ENCODE measurements at regions not wholly inside any gene's neighbourhood (a gene's known extent, or its start where the extent isn't known, plus 50 kb on each side); places are given as distances from the start of the nearest gene placed in this dataset.

DNA sequence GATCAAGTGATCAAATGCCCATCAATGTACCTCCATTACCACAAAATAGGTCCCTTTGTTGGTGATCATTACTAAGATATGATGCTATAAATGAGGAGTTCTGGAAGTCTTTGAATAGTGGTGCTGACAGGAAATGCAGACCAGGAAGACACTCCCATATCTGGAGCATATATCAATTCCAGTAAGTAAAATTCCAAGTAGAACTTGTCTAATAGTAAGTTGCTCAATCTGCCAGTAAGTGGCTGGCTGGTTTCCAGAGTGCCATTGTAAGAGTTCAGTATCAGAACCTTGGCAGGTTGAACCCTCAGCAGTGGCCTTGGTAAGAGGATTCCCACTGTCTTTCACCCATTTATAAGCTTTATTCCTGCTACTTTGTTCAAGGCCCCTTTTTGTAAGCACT is 379.9 kb upstream of the RBMS3 start:
- DNase-seq (no peak), ATAC-seq (no peak)
- no peak overlapping the region for H3K4me3 ChIP-seq
- H3K4me1 ChIP-seq: peaks cover 0 to 9% of the 10 kb centered on the region in 2 donors
- no peaks in the 10 kb centered on the region for H3K9me3 ChIP-seq
- in situ Hi-C loops (cut with MboI; ENCODE audit: low sequenced_read_pairs in 4 of 4) (loop anchor here in 2 of 4 donors (25.0 kb wide), 1 partner anchor 861 kb away; no protein-coding TSS in a partner anchor), intact Hi-C loops (cut with DNase I; ENCODE audit: low total_unique reads) (no loop called here)
- H3K36me3 ChIP-seq: no peaks in the 10 kb centered on the region
- no peaks in the 10 kb centered on the region for H3K27me3 ChIP-seq
- H3K27ac ChIP-seq: no peak overlapping the region
- no peak for TF ChIP-seq POLR2A (IDR thresholded peaks at IDR 0.05)
- TF ChIP-seq, protein P1, sequence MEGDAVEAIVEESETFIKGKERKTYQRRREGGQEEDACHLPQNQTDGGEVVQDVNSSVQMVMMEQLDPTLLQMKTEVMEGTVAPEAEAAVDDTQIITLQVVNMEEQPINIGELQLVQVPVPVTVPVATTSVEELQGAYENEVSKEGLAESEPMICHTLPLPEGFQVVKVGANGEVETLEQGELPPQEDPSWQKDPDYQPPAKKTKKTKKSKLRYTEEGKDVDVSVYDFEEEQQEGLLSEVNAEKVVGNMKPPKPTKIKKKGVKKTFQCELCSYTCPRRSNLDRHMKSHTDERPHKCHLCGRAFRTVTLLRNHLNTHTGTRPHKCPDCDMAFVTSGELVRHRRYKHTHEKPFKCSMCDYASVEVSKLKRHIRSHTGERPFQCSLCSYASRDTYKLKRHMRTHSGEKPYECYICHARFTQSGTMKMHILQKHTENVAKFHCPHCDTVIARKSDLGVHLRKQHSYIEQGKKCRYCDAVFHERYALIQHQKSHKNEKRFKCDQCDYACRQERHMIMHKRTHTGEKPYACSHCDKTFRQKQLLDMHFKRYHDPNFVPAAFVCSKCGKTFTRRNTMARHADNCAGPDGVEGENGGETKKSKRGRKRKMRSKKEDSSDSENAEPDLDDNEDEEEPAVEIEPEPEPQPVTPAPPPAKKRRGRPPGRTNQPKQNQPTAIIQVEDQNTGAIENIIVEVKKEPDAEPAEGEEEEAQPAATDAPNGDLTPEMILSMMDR (IDR thresholded peaks at IDR 0.05 in 4 of 5, conservative IDR thresholded peaks at IDR 0.05 in 1 of 5): no peak

DNA sequence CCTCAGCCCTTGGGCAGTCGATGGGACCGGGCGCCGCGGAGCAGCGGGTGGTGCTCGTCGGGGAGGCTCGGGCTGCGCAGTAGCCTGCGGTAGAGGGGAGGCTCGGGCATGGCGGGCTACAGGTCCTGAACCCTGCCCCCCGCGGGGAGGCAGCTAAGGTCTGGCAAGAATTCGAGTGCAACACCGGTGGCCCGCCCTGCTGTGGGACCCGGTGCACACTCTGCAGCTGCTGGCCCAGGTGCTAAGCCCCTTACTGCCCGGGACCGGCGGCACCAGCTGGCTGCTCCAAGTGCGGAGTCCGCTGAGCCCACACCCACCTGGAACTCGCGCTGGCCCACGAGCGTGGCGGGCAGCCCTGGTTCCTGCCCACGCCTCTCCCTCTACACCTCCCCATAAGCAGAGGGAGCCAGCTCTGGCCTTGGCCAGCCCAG is 377.7 kb upstream of the RBMS3 start:
- Histone ChIP-seq H3K36me3 (no peaks in the 10 kb centered on the region), H3K27ac (no peak overlapping the region), H3K9me3 (no peaks in the 10 kb centered on the region), H3K4me1 (peaks cover 0 to 9% of the 10 kb centered on the region in 2 donors), H3K4me3 (no peak overlapping the region), H3K27me3 (no peaks in the 10 kb centered on the region)
- TF ChIP-seq, protein P1 (IDR thresholded peaks at IDR 0.05 in 4 of 5, conservative IDR thresholded peaks at IDR 0.05 in 1 of 5): no peak
- TF ChIP-seq POLR2A (IDR thresholded peaks at IDR 0.05): no peak
- no peak for ATAC-seq
- DNase-seq: no peak
- in situ Hi-C loops (cut with MboI; ENCODE audit: low sequenced_read_pairs in 4 of 4): loop anchor here in 2 of 4 donors (25.0 kb wide), 1 partner anchor 859 kb away; no protein-coding TSS in a partner anchor
- intact Hi-C loops (cut with DNase I; ENCODE audit: low total_unique reads): no loop called here

DNA sequence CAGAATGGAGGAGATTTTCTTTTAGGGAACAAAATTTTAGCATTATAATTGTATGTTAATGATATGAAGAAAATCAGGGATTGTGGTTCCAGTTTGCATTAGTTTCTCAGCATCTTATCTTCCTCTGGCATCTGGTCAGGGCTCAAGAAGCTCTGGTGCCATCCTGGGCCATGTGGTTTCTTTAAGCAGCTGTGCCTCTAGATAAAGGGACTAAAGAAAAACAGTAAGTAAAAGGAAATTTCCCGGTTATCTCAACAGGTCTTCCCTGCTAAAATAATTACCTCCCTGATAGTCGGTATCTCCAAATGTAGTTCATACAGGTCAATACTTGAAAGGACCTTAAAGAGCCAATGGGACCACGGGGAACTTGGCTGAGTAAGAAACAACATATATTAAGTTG is 375.1 kb upstream of the RBMS3 start:
- Histone ChIP-seq H3K4me3 (no peak overlapping the region), H3K27me3 (no peaks in the 10 kb centered on the region), H3K4me1 (peaks cover 0 to 6% of the 10 kb centered on the region in 2 donors), H3K36me3 (no peaks in the 10 kb centered on the region), H3K27ac (no peak overlapping the region), H3K9me3 (no peaks in the 10 kb centered on the region)
- TF ChIP-seq, protein P1 (IDR thresholded peaks at IDR 0.05 in 4 of 5, conservative IDR thresholded peaks at IDR 0.05 in 1 of 5): no peak
- TF ChIP-seq POLR2A (IDR thresholded peaks at IDR 0.05): no peak
- intact Hi-C loops (cut with DNase I; ENCODE audit: low total_unique reads) (no loop called here), in situ Hi-C loops (cut with MboI; ENCODE audit: low sequenced_read_pairs in 4 of 4) (loop anchor here in 2 of 4 donors (25.0 kb wide), 1 partner anchor 857 kb away; no protein-coding TSS in a partner anchor)
- DNase-seq (no peak), ATAC-seq (no peak)

DNA sequence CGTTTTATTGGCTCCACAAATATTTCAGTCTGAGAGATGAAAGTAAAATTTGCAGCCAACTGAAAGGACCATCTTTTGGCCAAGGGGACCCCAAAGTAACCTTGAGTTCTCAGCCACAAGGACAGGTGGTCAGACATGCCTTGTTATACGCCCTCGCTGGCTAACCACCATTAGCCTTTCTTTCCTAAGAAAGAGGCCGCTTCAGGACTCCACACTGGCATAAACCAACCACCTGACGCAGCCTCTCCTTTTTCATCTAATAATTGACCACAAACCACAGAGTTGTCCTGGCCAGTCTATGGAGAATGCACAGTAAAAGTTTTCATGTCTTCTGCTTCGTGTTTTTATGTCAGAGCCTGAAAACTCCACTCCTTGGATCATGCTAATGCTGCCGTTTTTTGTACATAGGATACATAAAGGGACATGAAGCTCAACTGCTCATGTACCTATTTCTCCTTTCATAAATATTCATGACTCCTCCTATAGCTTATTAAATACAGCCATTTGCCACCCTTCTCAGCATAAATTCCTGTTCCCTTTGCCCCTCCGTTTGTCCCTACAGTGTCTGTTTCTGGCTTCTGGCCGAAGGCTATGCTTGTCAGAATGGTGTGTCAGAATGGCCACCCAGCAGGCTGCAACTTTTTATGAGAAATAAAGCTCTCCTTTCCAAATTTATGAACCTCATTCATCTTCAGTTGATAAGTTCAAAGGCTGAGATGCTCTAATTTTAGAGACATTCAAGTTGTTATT is 374.1 kb upstream of the RBMS3 start:
- intact Hi-C loops (cut with DNase I; ENCODE audit: low total_unique reads): no loop called here
- ATAC-seq (no peak), DNase-seq (no peak)
- Histone ChIP-seq H3K4me1 (no peaks in the 10 kb centered on the region), H3K27ac (no peak overlapping the region), H3K9me3 (no peaks in the 10 kb centered on the region), H3K4me3 (no peak overlapping the region), H3K36me3 (no peaks in the 10 kb centered on the region), H3K27me3 (no peaks in the 10 kb centered on the region)
- TF ChIP-seq, protein P1 (IDR thresholded peaks at IDR 0.05 in 4 of 5, conservative IDR thresholded peaks at IDR 0.05 in 1 of 5): no peak
- TF ChIP-seq POLR2A (IDR thresholded peaks at IDR 0.05): no peak
- in situ Hi-C loops (cut with MboI; ENCODE audit: low sequenced_read_pairs in 4 of 4): loop anchor here in 2 of 4 donors (25.0 kb wide), 1 partner anchor 856 kb away; no protein-coding TSS in a partner anchor

Measured in gastrocnemius medialis (tissue), 4 donors.